ENCODE measurements at regions not wholly inside any gene's neighbourhood (a gene's known extent, or its start where the extent isn't known, plus 50 kb on each side); places are given as distances from the start of the nearest gene placed in this dataset.

- TF ChIP-seq POLR2A (IDR thresholded peaks at IDR 0.05) (no peak), CTCF (IDR thresholded peaks at IDR 0.05) (no peak), POLR2AphosphoS5 (IDR thresholded peaks at IDR 0.05) (no peak)
Measured at GRCh38 chr4:114036426-114036825, 57.0 kb upstream of the ARSJ start.

All from sigmoid colon (tissue), 4 donors.